ENCODE measurements at regions not wholly inside any gene's neighbourhood (a gene's known extent, or its start where the extent isn't known, plus 50 kb on each side); places are given as distances from the start of the nearest gene placed in this dataset.

DNA sequence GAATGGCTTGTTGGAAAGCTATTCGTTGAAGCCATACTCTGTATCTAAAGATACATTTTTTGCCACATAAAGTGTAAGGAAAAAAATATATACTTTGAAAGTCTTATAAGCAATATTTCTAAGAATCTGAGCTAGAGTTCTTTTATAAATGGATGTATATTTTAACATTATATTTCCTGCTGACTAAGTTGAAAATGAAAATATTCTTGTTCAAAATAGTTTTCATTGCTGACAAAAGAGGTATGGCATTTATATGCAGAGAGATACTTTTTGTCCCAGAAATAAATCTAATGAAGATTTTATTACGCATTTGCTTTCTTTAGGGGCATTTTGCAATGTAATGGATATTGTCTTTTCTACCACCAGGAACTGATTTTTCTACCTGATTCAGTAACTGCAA is 834.9 kb downstream of the LRFN5 start:
- TF ChIP-seq, protein P1, sequence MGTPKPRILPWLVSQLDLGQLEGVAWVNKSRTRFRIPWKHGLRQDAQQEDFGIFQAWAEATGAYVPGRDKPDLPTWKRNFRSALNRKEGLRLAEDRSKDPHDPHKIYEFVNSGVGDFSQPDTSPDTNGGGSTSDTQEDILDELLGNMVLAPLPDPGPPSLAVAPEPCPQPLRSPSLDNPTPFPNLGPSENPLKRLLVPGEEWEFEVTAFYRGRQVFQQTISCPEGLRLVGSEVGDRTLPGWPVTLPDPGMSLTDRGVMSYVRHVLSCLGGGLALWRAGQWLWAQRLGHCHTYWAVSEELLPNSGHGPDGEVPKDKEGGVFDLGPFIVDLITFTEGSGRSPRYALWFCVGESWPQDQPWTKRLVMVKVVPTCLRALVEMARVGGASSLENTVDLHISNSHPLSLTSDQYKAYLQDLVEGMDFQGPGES (IDR thresholded peaks at IDR 0.05; ENCODE audit: low read depth, low read length) = no peak
- TF ChIP-seq TEAD4 (IDR thresholded peaks at IDR 0.05; ENCODE audit: borderline replicate concordance, insufficient read depth) (no peak), SMC3 (IDR thresholded peaks at IDR 0.05; ENCODE audit: low read depth, low read length) (no peak), YY1 (IDR thresholded peaks at IDR 0.05; ENCODE audit: low read depth) (no peak)
- TF ChIP-seq, protein P2, sequence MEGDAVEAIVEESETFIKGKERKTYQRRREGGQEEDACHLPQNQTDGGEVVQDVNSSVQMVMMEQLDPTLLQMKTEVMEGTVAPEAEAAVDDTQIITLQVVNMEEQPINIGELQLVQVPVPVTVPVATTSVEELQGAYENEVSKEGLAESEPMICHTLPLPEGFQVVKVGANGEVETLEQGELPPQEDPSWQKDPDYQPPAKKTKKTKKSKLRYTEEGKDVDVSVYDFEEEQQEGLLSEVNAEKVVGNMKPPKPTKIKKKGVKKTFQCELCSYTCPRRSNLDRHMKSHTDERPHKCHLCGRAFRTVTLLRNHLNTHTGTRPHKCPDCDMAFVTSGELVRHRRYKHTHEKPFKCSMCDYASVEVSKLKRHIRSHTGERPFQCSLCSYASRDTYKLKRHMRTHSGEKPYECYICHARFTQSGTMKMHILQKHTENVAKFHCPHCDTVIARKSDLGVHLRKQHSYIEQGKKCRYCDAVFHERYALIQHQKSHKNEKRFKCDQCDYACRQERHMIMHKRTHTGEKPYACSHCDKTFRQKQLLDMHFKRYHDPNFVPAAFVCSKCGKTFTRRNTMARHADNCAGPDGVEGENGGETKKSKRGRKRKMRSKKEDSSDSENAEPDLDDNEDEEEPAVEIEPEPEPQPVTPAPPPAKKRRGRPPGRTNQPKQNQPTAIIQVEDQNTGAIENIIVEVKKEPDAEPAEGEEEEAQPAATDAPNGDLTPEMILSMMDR (IDR thresholded peaks at IDR 0.05) = no peak

Data from SK-N-SH (cell line).